Fibroblast of the aortic adventitia (primary cell): ENCODE measurements at regions not wholly inside any gene's neighbourhood (a gene's known extent, or its start where the extent isn't known, plus 50 kb on each side); places are given as distances from the start of the nearest gene placed in this dataset.

ENCODE experiments used
- DNase-seq: peaks from one replicate; pipeline ENCODE4 v3.0.0-alpha.2; 2010; ENCODE audit warnings: low read depth
- H3K4me3 ChIP-seq: 2 replicates; pipeline ENCODE4 v1.5.1; 2011; ENCODE audit warnings: low read depth, mild to moderate bottlenecking, control low read depth, low read length, moderate library complexity
- CTCF ChIP-seq: IDR thresholded peaks from 2 replicates; pipeline ENCODE4 v1.5.1; 2011; ENCODE audit warnings: mild to moderate bottlenecking, low read length, control low read depth, inconsistent platforms; ENCODE audit not compliant: insufficient read depth

- no peak for DNase-seq
- no peak overlapping the region for H3K4me3 ChIP-seq
- TF ChIP-seq CTCF = no peak
These were observed 183.1 kb downstream of the INO80D start for GRCh38 chr2:205902900-205903237.

GRCh38 chr2:205902041-205902899, 183.7 kb downstream of the INO80D start:
- TF ChIP-seq CTCF = no peak
- no peak for DNase-seq
- H3K4me3 ChIP-seq = no peak overlapping the region

GRCh38 chr2:205901491-205901890, 184.5 kb downstream of the INO80D start:
- TF ChIP-seq CTCF = no peak
- H3K4me3 ChIP-seq = no peak overlapping the region
- DNase-seq = no peak

GRCh38 chr2:205898744-205899143, 187.2 kb downstream of the INO80D start:
- peak; percentile 9 for DNase-seq
- no peak for TF ChIP-seq CTCF

GRCh38 chr2:205895981-205896655, 189.9 kb downstream of the INO80D start:
- H3K4me3 ChIP-seq = no peak overlapping the region
- no peak for DNase-seq
- no peak for TF ChIP-seq CTCF

More at GRCh38 chr2:205898744-205899143, 187.2 kb downstream of the INO80D start:
- no peak overlapping the region for H3K4me3 ChIP-seq

- H3K4me3 ChIP-seq = no peak overlapping the region
- no peak for TF ChIP-seq CTCF
- no peak for DNase-seq
These were observed 193.2 kb downstream of the INO80D start for GRCh38 chr2:205892665-205893259.
